Tibial nerve (tissue), 4 donors: ENCODE measurements at regions not wholly inside any gene's neighbourhood (a gene's known extent, or its start where the extent isn't known, plus 50 kb on each side); places are given as distances from the start of the nearest gene placed in this dataset.

Experiments
- CTCF ChIP-seq, 5 experiments: fragments of 200-600 bp in 3 of 5; fragments of 450-650 bp in 2 of 5; sonication (generic) in 3 of 5; IDR thresholded peaks; one replicate each; pipeline ENCODE4 v1.5.1; 2016 to 2019; ENCODE audit warnings: antibody characterized with exemption in 5 of 5, mild to moderate bottlenecking in 3 of 5, moderate library complexity in 2 of 5
- EP300 ChIP-seq, 2 donors: sonication (generic); formaldehyde crosslinking; IDR thresholded peaks; one replicate each; pipeline ENCODE4 v1.6.1; 2017; ENCODE audit warnings: antibody characterized with exemption in 2 of 2, mild to moderate bottlenecking in 1 of 2
- POLR2A ChIP-seq, 2 donors: fragments of 450-650 bp; IDR thresholded peaks; one replicate each; pipeline ENCODE4 v1.6.1; 2017; ENCODE audit warnings: antibody characterized with exemption in 2 of 2, mild to moderate bottlenecking in 2 of 2, moderate library complexity in 2 of 2

GRCh38 chr18:55967019-55967418 lies 379.0 kb upstream of the TCF4 start:
- no peak for TF ChIP-seq EP300 (IDR thresholded peaks at IDR 0.05)
- TF ChIP-seq CTCF (IDR thresholded peaks at IDR 0.05) = no peak
- no peak for TF ChIP-seq POLR2A (IDR thresholded peaks at IDR 0.05)
